Ovary (tissue), 3 donors: ENCODE measurements at regions not wholly inside any gene's neighbourhood (a gene's known extent, or its start where the extent isn't known, plus 50 kb on each side); places are given as distances from the start of the nearest gene placed in this dataset.

Experiments used
- CTCF ChIP-seq, 3 donors: fragments of 450-650 bp in 2 of 3; fragments of 200-600 bp in 1 of 3; IDR thresholded peaks; one replicate each; pipeline versions ENCODE4 v1.5.1 to v1.8.0; 2016 to 2022; ENCODE audit warnings: antibody characterized with exemption in 3 of 3, mild to moderate bottlenecking in 1 of 3
- EP300 ChIP-seq: sonication (generic); formaldehyde crosslinking; IDR thresholded peaks from one replicate; pipeline ENCODE4 v1.6.1; 2017; ENCODE audit warnings: antibody characterized with exemption
- POLR2A ChIP-seq: fragments of 450-650 bp; IDR thresholded peaks from one replicate; pipeline ENCODE4 v1.6.1; 2017; ENCODE audit warnings: antibody characterized with exemption, mild to moderate bottlenecking, moderate library complexity
- donor health status: DM: no; HTN: no; CAD: no.

GRCh38 chr6:43980004-43980795 lies 147.1 kb downstream of the MRPL14 start:
- TF ChIP-seq CTCF (IDR thresholded peaks at IDR 0.05) (no peak), POLR2A (no peak), EP300 (no peak)
